H9 (cell line): ENCODE measurements at regions not wholly inside any gene's neighbourhood (a gene's known extent, or its start where the extent isn't known, plus 50 kb on each side); places are given as distances from the start of the nearest gene placed in this dataset.

ENCODE experiments used
- DNase-seq: peaks from one replicate; pipeline ENCODE4 v3.0.0-alpha.2; 2017
- H2AFZ ChIP-seq: one replicate; pipeline ENCODE4 v1.6.1; 2013; ENCODE audit warnings: mild to moderate bottlenecking, low read length, control low read depth, moderate library complexity
- H2AK5ac ChIP-seq: 2 replicates; pipeline ENCODE4 v1.6.1; 2013; ENCODE audit warnings: low read length, control low read depth, mixed read lengths; ENCODE audit not compliant: insufficient read length
- H2BK120ac ChIP-seq: one replicate; pipeline ENCODE4 v1.6.1; 2013; ENCODE audit warnings: low read depth, mild to moderate bottlenecking, low read length, control low read depth, inconsistent platforms; ENCODE audit not compliant: poor library complexity, severe bottlenecking
- H2BK12ac ChIP-seq: 2 replicates; pipeline ENCODE4 v1.6.1; 2013; ENCODE audit warnings: low read length, control low read depth, mixed read lengths, low read depth; ENCODE audit not compliant: insufficient read length
- H2BK15ac ChIP-seq: 2 replicates; pipeline ENCODE4 v1.6.1; 2013; ENCODE audit warnings: low read depth, low read length, control low read depth
- H2BK20ac ChIP-seq: one replicate; pipeline ENCODE4 v1.6.1; 2013; ENCODE audit warnings: low read depth, mild to moderate bottlenecking, low read length, control low read depth, inconsistent platforms; ENCODE audit not compliant: poor library complexity, severe bottlenecking
- H2BK5ac ChIP-seq: 2 replicates; pipeline ENCODE4 v1.6.1; 2013; ENCODE audit warnings: low read length, control low read depth, mixed read lengths; ENCODE audit not compliant: insufficient read length
- H3K14ac ChIP-seq: 2 replicates; pipeline ENCODE4 v1.6.1; 2013; ENCODE audit warnings: low read length, control low read depth; ENCODE audit not compliant: insufficient read depth
- H3K18ac ChIP-seq: 2 replicates; pipeline ENCODE4 v1.6.1; 2013; ENCODE audit warnings: low read depth, mild to moderate bottlenecking, mixed read lengths, low read length, control low read depth; ENCODE audit not compliant: insufficient read length
- H3K23ac ChIP-seq: 2 replicates; pipeline ENCODE4 v1.6.1; 2013; ENCODE audit warnings: low read length, control low read depth, mixed read lengths, low read depth; ENCODE audit not compliant: insufficient read length
- H3K23me2 ChIP-seq: 2 replicates; pipeline ENCODE4 v1.6.1; 2013; ENCODE audit warnings: low read depth, mild to moderate bottlenecking, mixed read lengths, low read length, control low read depth; ENCODE audit not compliant: insufficient read length, poor library complexity, severe bottlenecking
- H3K27ac ChIP-seq: 2 replicates; pipeline ENCODE4 v1.5.1; 2013; ENCODE audit warnings: low read length, control low read depth, mixed read lengths, low read depth; ENCODE audit not compliant: insufficient read length
- H3K27me3 ChIP-seq: 2 replicates; pipeline ENCODE4 v1.6.1; 2013; ENCODE audit warnings: low read length, control low read depth, inconsistent platforms; ENCODE audit not compliant: insufficient read depth
- H3K4ac ChIP-seq: 2 replicates; pipeline ENCODE4 v1.6.1; 2013; ENCODE audit warnings: low read depth, mild to moderate bottlenecking, control low read depth, inconsistent platforms, low read length, moderate library complexity
- H3K4me1 ChIP-seq: 2 replicates; pipeline ENCODE4 v1.6.1; 2013; ENCODE audit warnings: low read length, control low read depth, inconsistent platforms; ENCODE audit not compliant: insufficient read depth
- H3K4me2 ChIP-seq: 2 replicates; pipeline ENCODE4 v1.6.1; 2013; ENCODE audit warnings: low read length, control low read depth, mixed read lengths; ENCODE audit not compliant: insufficient read length, insufficient read depth
- H3K56ac ChIP-seq: 2 replicates; pipeline ENCODE4 v1.6.1; 2013; ENCODE audit warnings: low read depth, mild to moderate bottlenecking, mixed read lengths, low read length, control low read depth; ENCODE audit not compliant: insufficient read length
- H3K79me1 ChIP-seq: 2 replicates; pipeline ENCODE4 v1.6.1; 2013; ENCODE audit warnings: low read depth, mild to moderate bottlenecking, moderate library complexity, low read length, control low read depth, inconsistent platforms; ENCODE audit not compliant: insufficient read depth, poor library complexity, severe bottlenecking
- H3K79me2 ChIP-seq: 2 replicates; pipeline ENCODE4 v1.6.1; 2013; ENCODE audit warnings: low read length, control low read depth, inconsistent platforms; ENCODE audit not compliant: insufficient read depth
- H3K9ac ChIP-seq: 2 replicates; pipeline ENCODE4 v1.6.1; 2013; ENCODE audit warnings: low read length, control low read depth, mixed read lengths; ENCODE audit not compliant: insufficient read length; ENCODE audit errors: extremely low read depth
- H3K9me3 ChIP-seq: one replicate; pipeline ENCODE4 v1.6.1; 2013; ENCODE audit warnings: low read depth, low read length, inconsistent platforms; ENCODE audit not compliant: control insufficient read depth
- H3T11ph ChIP-seq: one replicate; pipeline ENCODE4 v1.6.1; 2013; ENCODE audit warnings: mild to moderate bottlenecking, low read length, control low read depth, inconsistent platforms
- H4K20me1 ChIP-seq: one replicate; pipeline ENCODE4 v1.6.1; 2013; ENCODE audit not compliant: control insufficient read depth, insufficient read length, insufficient read depth
- H4K5ac ChIP-seq: 2 replicates; pipeline ENCODE4 v1.6.1; 2013; ENCODE audit warnings: low read depth, mild to moderate bottlenecking, mixed read lengths, low read length, control low read depth; ENCODE audit not compliant: insufficient read length
- H4K8ac ChIP-seq: replicated peaks from 2 replicates; pipeline ENCODE4 v1.6.1; 2013; ENCODE audit warnings: low read length, control low read depth, mixed read lengths, low read depth; ENCODE audit not compliant: insufficient read length
- H4K91ac ChIP-seq: 2 replicates; pipeline ENCODE4 v1.6.1; 2013; ENCODE audit warnings: low read depth, mild to moderate bottlenecking, moderate library complexity, mixed read lengths, low read length, control low read depth; ENCODE audit not compliant: insufficient read length
- H3K27ac Mint-ChIP-seq, 3 experiments: 2 replicates in 2 of 3; 3 replicates in 1 of 3; pipeline ENCODE4 v1.8.0; 2020 to 2021; ENCODE audit warnings: mixed read lengths in 3 of 3, mild to moderate bottlenecking in 1 of 3, moderate library complexity in 1 of 3
- H3K27me3 Mint-ChIP-seq: 2 replicates; pipeline ENCODE4 v1.8.0; 2021; ENCODE audit warnings: low read depth, mild to moderate bottlenecking, moderate library complexity, mixed read lengths
- H3K36me3 Mint-ChIP-seq, 3 experiments: 2 replicates in 2 of 3; 3 replicates in 1 of 3; pipeline ENCODE4 v1.8.0; 2020 to 2021; ENCODE audit warnings: low read depth in 3 of 3, mixed read lengths in 3 of 3; ENCODE audit not compliant: insufficient read depth in 1 of 3
- H3K4me1 Mint-ChIP-seq, 2 experiments: 2 replicates each; pipeline ENCODE4 v1.8.0; 2020; ENCODE audit warnings: mixed read lengths in 2 of 2
- H3K4me3 Mint-ChIP-seq, 2 experiments: 2 replicates in 1 of 2; 3 replicates in 1 of 2; pipeline ENCODE4 v1.8.0; 2020 to 2021; ENCODE audit warnings: mild to moderate bottlenecking in 2 of 2, mixed read lengths in 2 of 2, moderate library complexity in 1 of 2
- H3K9me3 Mint-ChIP-seq, 2 experiments: 2 replicates in 1 of 2; 3 replicates in 1 of 2; pipeline ENCODE4 v1.8.0; 2020; ENCODE audit warnings: mild to moderate bottlenecking in 2 of 2, mixed read lengths in 2 of 2, moderate library complexity in 1 of 2
- WGBS: extraction: QIAGEN DNeasy Blood & Tissue Kit; methylation state at CpG from one replicate; pipeline ENCODE4 v1.1.7; 2013; ENCODE audit warnings: missing lambda C conversion rate, low lambda C conversion rate, mixed read lengths; ENCODE audit not compliant: insufficient read length; ENCODE audit errors: extremely low coverage; 5-methylcytosine and 5-hydroxymethylcytosine counted together
- TF ChIP-seq, protein P1 (sequence below): fragments of 200-600 bp; sonication (generic); conservative IDR thresholded peaks from 3 replicates; pipeline ENCODE4 v1.8.0; 2021; ENCODE audit warnings: antibody characterized with exemption, mild to moderate bottlenecking

DNA sequence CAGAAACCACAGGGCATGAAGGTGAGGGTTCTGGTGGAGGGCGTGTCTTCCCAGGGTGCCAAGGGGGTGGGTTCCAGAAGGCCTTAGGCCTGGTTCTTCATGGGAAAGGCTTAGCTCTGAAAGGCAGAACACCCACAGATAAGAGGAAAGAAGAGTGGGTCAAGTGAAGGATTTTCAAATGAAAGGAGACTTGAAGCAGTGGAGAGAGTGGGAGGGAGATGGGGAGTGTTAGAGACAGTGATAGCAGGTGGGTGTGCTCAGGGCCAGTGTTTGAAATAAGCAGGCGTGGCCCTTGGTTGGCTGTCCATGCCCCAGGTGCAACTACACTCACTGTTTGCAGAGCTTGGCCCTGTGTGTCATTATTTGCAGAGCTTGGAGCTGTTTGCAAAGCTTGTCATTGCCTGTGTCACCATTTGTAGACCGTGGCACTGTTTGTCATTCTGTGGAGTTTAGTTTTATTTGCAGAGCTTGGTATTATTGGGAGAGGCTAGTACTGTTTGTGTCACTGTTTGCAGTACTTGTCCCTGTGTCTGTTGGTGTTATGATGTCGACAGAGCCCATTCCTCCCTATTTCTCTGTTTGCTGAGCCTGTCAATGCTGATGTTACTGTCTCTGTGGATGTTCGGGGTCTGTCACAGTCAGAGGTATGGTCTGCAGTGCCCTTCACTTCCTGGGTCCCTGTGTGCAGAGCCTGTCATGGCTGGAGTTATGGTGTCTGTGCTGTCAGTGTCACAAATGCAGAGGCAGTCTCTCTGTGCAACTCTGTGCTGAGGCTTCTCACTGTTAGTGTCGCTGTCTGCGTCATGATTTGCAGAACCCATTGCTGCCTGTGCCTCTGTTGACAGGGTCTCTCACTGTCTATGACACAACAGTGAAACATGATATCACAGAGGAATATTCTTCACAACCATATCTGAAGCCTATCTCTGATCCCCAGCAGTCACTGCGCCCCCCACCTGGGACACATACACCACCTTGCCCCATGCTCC, 127.7 kb upstream of the LRFN2 start:
- no peak overlapping the region for H3K4ac ChIP-seq
- H3K27me3 Mint-ChIP-seq, result peaks cover 13% of the 10 kb centered on the region
- no peak overlapping the region for H3T11ph ChIP-seq
- no peak overlapping the region for H4K8ac ChIP-seq
- no peaks in the 10 kb centered on the region for H3K9me3 ChIP-seq
- peaks cover 2% of the 10 kb centered on the region; the same call in 1 of the 2 replicates for H3K4me1 ChIP-seq
- no peak overlapping the region for H3K14ac ChIP-seq
- peaks cover 11 to 17% of the 10 kb centered on the region in 2 experiments for H3K4me1 Mint-ChIP-seq
- H3K23ac ChIP-seq, result no peak overlapping the region
- no peak for DNase-seq
- no peak overlapping the region for H2BK5ac ChIP-seq
- H2AFZ ChIP-seq, result no peak overlapping the region
- no peaks in the 10 kb centered on the region for H3K27me3 ChIP-seq
- no peak overlapping the region for H2AK5ac ChIP-seq
- H2BK20ac ChIP-seq, result no peak overlapping the region
- H3K56ac ChIP-seq, result no peak overlapping the region
- no peaks in the 10 kb centered on the region for H3K23me2 ChIP-seq
- no peak overlapping the region for H3K18ac ChIP-seq
- WGBS, result no CpG with 5 or more reads among the region's 8 CpGs
- no peak overlapping the region for H3K27ac Mint-ChIP-seq
- no peak overlapping the region for H3K4me2 ChIP-seq
- no peaks in the 10 kb centered on the region for H3K79me1 ChIP-seq
- no peak overlapping the region for H2BK15ac ChIP-seq
- no peaks in the 10 kb centered on the region for H3K36me3 Mint-ChIP-seq
- no peak overlapping the region for H2BK12ac ChIP-seq
- TF ChIP-seq, protein P1, sequence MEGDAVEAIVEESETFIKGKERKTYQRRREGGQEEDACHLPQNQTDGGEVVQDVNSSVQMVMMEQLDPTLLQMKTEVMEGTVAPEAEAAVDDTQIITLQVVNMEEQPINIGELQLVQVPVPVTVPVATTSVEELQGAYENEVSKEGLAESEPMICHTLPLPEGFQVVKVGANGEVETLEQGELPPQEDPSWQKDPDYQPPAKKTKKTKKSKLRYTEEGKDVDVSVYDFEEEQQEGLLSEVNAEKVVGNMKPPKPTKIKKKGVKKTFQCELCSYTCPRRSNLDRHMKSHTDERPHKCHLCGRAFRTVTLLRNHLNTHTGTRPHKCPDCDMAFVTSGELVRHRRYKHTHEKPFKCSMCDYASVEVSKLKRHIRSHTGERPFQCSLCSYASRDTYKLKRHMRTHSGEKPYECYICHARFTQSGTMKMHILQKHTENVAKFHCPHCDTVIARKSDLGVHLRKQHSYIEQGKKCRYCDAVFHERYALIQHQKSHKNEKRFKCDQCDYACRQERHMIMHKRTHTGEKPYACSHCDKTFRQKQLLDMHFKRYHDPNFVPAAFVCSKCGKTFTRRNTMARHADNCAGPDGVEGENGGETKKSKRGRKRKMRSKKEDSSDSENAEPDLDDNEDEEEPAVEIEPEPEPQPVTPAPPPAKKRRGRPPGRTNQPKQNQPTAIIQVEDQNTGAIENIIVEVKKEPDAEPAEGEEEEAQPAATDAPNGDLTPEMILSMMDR, result no peak
- no peak overlapping the region for H3K27ac ChIP-seq
- H4K5ac ChIP-seq, result no peak overlapping the region
- H3K9ac ChIP-seq, result no peak overlapping the region
- H4K20me1 ChIP-seq, result no peaks in the 10 kb centered on the region
- no peaks in the 10 kb centered on the region; the same call in 1 of the 2 replicates for H3K79me2 ChIP-seq
- no peak overlapping the region for H4K91ac ChIP-seq
- no peak overlapping the region for H2BK120ac ChIP-seq
- no peaks in the 10 kb centered on the region; a peak in 1 of 5 replicates for H3K9me3 Mint-ChIP-seq
- no peak overlapping the region for H3K4me3 Mint-ChIP-seq
